Epithelial cell of prostate (primary cell): ENCODE measurements at regions not wholly inside any gene's neighbourhood (a gene's known extent, or its start where the extent isn't known, plus 50 kb on each side); places are given as distances from the start of the nearest gene placed in this dataset.

Source experiments
- DNase-seq: peaks from one replicate; pipeline ENCODE4 v3.0.0-alpha.2; 2011; ENCODE audit warnings: low read depth, low spot score
- H3K27ac ChIP-seq: fragments of 450-650 bp; 2 replicates; pipeline ENCODE4 v1.5.1; 2017; ENCODE audit warnings: mild to moderate bottlenecking

- H3K27ac ChIP-seq = no peak overlapping the region
- DNase-seq = no peak
Observed at GRCh38 chr7:110153222-110153621, 937.7 kb upstream of the LRRN3 start.

- no peak for DNase-seq
- H3K27ac ChIP-seq = no peak overlapping the region
Observed at GRCh38 chr7:110156511-110156910, 934.4 kb upstream of the LRRN3 start.

GRCh38 chr7:110157631-110158362 is 933.1 kb upstream of the LRRN3 start:
- no peak overlapping the region for H3K27ac ChIP-seq
- DNase-seq = no peak

- no peak overlapping the region for H3K27ac ChIP-seq
- no peak for DNase-seq
Observed at GRCh38 chr7:110168010-110168409, 922.9 kb upstream of the LRRN3 start.

GRCh38 chr7:110170841-110171240 is 920.1 kb upstream of the LRRN3 start:
- H3K27ac ChIP-seq = no peak overlapping the region
- no peak for DNase-seq

- no peak overlapping the region for H3K27ac ChIP-seq
- no peak for DNase-seq
Observed at GRCh38 chr7:110177463-110177862, 913.5 kb upstream of the LRRN3 start.

GRCh38 chr7:110179037-110179436 is 911.9 kb upstream of the LRRN3 start:
- no peak for DNase-seq
- H3K27ac ChIP-seq = no peak overlapping the region

GRCh38 chr7:110181768-110182167 is 909.2 kb upstream of the LRRN3 start:
- no peak overlapping the region for H3K27ac ChIP-seq
- DNase-seq = no peak

- peak; percentile 29 for DNase-seq
- H3K27ac ChIP-seq = no peak overlapping the region
Observed at GRCh38 chr7:110186334-110186733, 904.6 kb upstream of the LRRN3 start.

GRCh38 chr7:110187877-110188554 is 902.9 kb upstream of the LRRN3 start:
- DNase-seq = no peak
- no peak overlapping the region for H3K27ac ChIP-seq

- DNase-seq = no peak
- no peak overlapping the region for H3K27ac ChIP-seq
Observed at GRCh38 chr7:110204527-110204926, 886.4 kb upstream of the LRRN3 start.

GRCh38 chr7:110205899-110206298 is 885.0 kb upstream of the LRRN3 start:
- H3K27ac ChIP-seq = no peak overlapping the region
- DNase-seq = no peak

- no peak overlapping the region for H3K27ac ChIP-seq
- DNase-seq = no peak
Observed at GRCh38 chr7:110209884-110210283, 881.0 kb upstream of the LRRN3 start.

- no peak for DNase-seq
- H3K27ac ChIP-seq = no peak overlapping the region
Observed at GRCh38 chr7:110210941-110211608, 879.9 kb upstream of the LRRN3 start.

- DNase-seq = peak; percentile 10
- H3K27ac ChIP-seq = no peak overlapping the region
Observed at GRCh38 chr7:110224643-110225042, 866.3 kb upstream of the LRRN3 start.

GRCh38 chr7:110246118-110246517 is 844.8 kb upstream of the LRRN3 start:
- H3K27ac ChIP-seq = no peak overlapping the region
- no peak for DNase-seq

GRCh38 chr7:110253093-110253492 is 837.8 kb upstream of the LRRN3 start:
- no peak overlapping the region for H3K27ac ChIP-seq
- DNase-seq = no peak

GRCh38 chr7:110257673-110258072 is 833.3 kb upstream of the LRRN3 start:
- H3K27ac ChIP-seq = no peak overlapping the region
- DNase-seq = no peak

GRCh38 chr7:110262251-110262650 is 828.7 kb upstream of the LRRN3 start:
- DNase-seq = no peak
- H3K27ac ChIP-seq = no peak overlapping the region

GRCh38 chr7:110264288-110264687 is 826.6 kb upstream of the LRRN3 start:
- no peak overlapping the region for H3K27ac ChIP-seq
- no peak for DNase-seq

- no peak overlapping the region for H3K27ac ChIP-seq
- DNase-seq = no peak
Observed at GRCh38 chr7:110281362-110281761, 809.6 kb upstream of the LRRN3 start.
